Karpas-422 (cell line): ENCODE measurements at regions not wholly inside any gene's neighbourhood (a gene's known extent, or its start where the extent isn't known, plus 50 kb on each side); places are given as distances from the start of the nearest gene placed in this dataset.

Source experiments
- DNase-seq: peaks from one replicate; pipeline ENCODE4 v3.0.0-alpha.2; 2015
- H2AFZ ChIP-seq: fragments of 200-600 bp; sonication (generic); 2 replicates; pipeline ENCODE4 v1.6.1; 2014; ENCODE audit warnings: antibody characterized with exemption, low read length, mixed read lengths
- H3K27ac ChIP-seq: fragments of 200-600 bp; sonication (generic); 2 replicates; pipeline ENCODE4 v1.5.1; 2014; ENCODE audit warnings: mild to moderate bottlenecking, low read length, moderate library complexity
- H3K27me3 ChIP-seq: fragments of 200-600 bp; sonication (generic); 2 replicates; pipeline ENCODE4 v1.6.1; 2014; ENCODE audit warnings: low read length, mixed read lengths
- H3K36me3 ChIP-seq: fragments of 200-600 bp; sonication (generic); 2 replicates; pipeline ENCODE4 v1.6.1; 2014; ENCODE audit warnings: low read length, mixed read lengths; ENCODE audit not compliant: insufficient read depth
- H3K4me1 ChIP-seq: fragments of 200-600 bp; sonication (generic); 2 replicates; pipeline ENCODE4 v1.6.1; 2014; ENCODE audit warnings: mild to moderate bottlenecking, low read length, mixed read lengths
- H3K4me2 ChIP-seq: fragments of 200-600 bp; sonication (generic); 2 replicates; pipeline ENCODE4 v1.6.1; 2014; ENCODE audit warnings: low read length, low read depth, mild to moderate bottlenecking; ENCODE audit not compliant: poor library complexity, severe bottlenecking
- H3K4me3 ChIP-seq: fragments of 200-600 bp; sonication (generic); 2 replicates; pipeline ENCODE4 v1.5.1; 2014; ENCODE audit warnings: mild to moderate bottlenecking, antibody characterized with exemption, low read length, mixed read lengths
- H3K79me2 ChIP-seq: fragments of 200-600 bp; sonication (generic); 2 replicates; pipeline ENCODE4 v1.6.1; 2014; ENCODE audit warnings: mild to moderate bottlenecking, low read length, mixed read lengths
- H3K9ac ChIP-seq: fragments of 200-600 bp; sonication (generic); 2 replicates; pipeline ENCODE4 v1.6.0; 2014; ENCODE audit warnings: low read length
- H3K9me2 ChIP-seq: fragments of 200-600 bp; sonication (generic), shearing (Covaris generic); replicated peaks from 2 replicates; pipeline ENCODE4 v1.6.0; 2014; ENCODE audit warnings: mild to moderate bottlenecking, low read length, moderate library complexity; ENCODE audit not compliant: insufficient read depth
- H3K9me3 ChIP-seq: fragments of 300-700, 200-600 bp; sonication (generic); 2 replicates; pipeline ENCODE4 v1.6.1; 2014; ENCODE audit warnings: low read length, mixed read lengths
- H4K20me1 ChIP-seq: fragments of 200-600 bp; sonication (generic); 2 replicates; pipeline ENCODE4 v1.6.1; 2014; ENCODE audit warnings: mild to moderate bottlenecking, antibody characterized with exemption, low read length, low read depth; ENCODE audit not compliant: insufficient read depth

GRCh38 chr10:78594559-78595268 lies 474.1 kb upstream of the ZMIZ1 start:
- Histone ChIP-seq H3K36me3 (no peaks in the 10 kb centered on the region), H3K9me2 (no peaks in the 10 kb centered on the region), H3K4me2 (no peak overlapping the region), H2AFZ (no peak overlapping the region), H3K9me3 (no peaks in the 10 kb centered on the region), H3K4me3 (no peak overlapping the region), H3K9ac (no peak overlapping the region), H3K27ac (no peak overlapping the region), H3K4me1 (peaks cover 5% of the 10 kb centered on the region; the same call in 1 of the 2 replicates), H4K20me1 (no peaks in the 10 kb centered on the region), H3K27me3 (0 out of 2 replicates have a peak, but pooled peaks cover 6% of the 10 kb centered on the region), H3K79me2 (no peaks in the 10 kb centered on the region)
- DNase-seq, result no peak

- no peak overlapping the region for H3K4me3 ChIP-seq
These were observed 473.5 kb upstream of the ZMIZ1 start for GRCh38 chr10:78595269-78595619.

GRCh38 chr10:78596556-78596955 lies 472.2 kb upstream of the ZMIZ1 start:
- H3K4me3 ChIP-seq, result no peak overlapping the region
- H3K36me3 ChIP-seq, result no peaks in the 10 kb centered on the region
- no peak for DNase-seq
- no peak overlapping the region for H3K4me2 ChIP-seq
- no peaks in the 10 kb centered on the region for H3K79me2 ChIP-seq
- H3K9me2 ChIP-seq, result no peaks in the 10 kb centered on the region
- no peak overlapping the region for H3K9ac ChIP-seq
- H3K27ac ChIP-seq, result no peak overlapping the region
- no peaks in the 10 kb centered on the region for H4K20me1 ChIP-seq
- H3K4me1 ChIP-seq, result no peaks in the 10 kb centered on the region
- H3K27me3 ChIP-seq, result 0 out of 2 replicates have a peak, but pooled peaks cover 3% of the 10 kb centered on the region
- H3K9me3 ChIP-seq, result no peaks in the 10 kb centered on the region
- no peak overlapping the region for H2AFZ ChIP-seq

More at GRCh38 chr10:78595269-78595619, 473.5 kb upstream of the ZMIZ1 start:
- H3K27ac ChIP-seq, result no peak overlapping the region
- no peaks in the 10 kb centered on the region for H4K20me1 ChIP-seq
- no peak overlapping the region for H3K4me2 ChIP-seq
- H3K4me1 ChIP-seq, result peaks cover 5% of the 10 kb centered on the region; the same call in 1 of the 2 replicates
- H3K36me3 ChIP-seq, result no peaks in the 10 kb centered on the region
- 0 out of 2 replicates have a peak, but pooled peaks cover 6% of the 10 kb centered on the region for H3K27me3 ChIP-seq
- H3K9me2 ChIP-seq, result no peaks in the 10 kb centered on the region
- no peaks in the 10 kb centered on the region for H3K79me2 ChIP-seq
- DNase-seq, result no peak
- H3K9me3 ChIP-seq, result no peaks in the 10 kb centered on the region
- no peak overlapping the region for H3K9ac ChIP-seq
- H2AFZ ChIP-seq, result no peak overlapping the region

GRCh38 chr10:78597796-78598555 lies 470.8 kb upstream of the ZMIZ1 start:
- no peaks in the 10 kb centered on the region for H3K36me3 ChIP-seq
- no peaks in the 10 kb centered on the region for H3K9me2 ChIP-seq
- no peak overlapping the region for H3K9ac ChIP-seq
- H2AFZ ChIP-seq, result no peak overlapping the region
- H3K4me2 ChIP-seq, result no peak overlapping the region
- H3K9me3 ChIP-seq, result no peaks in the 10 kb centered on the region
- no peaks in the 10 kb centered on the region for H3K79me2 ChIP-seq
- H3K27me3 ChIP-seq, result no peaks in the 10 kb centered on the region
- no peaks in the 10 kb centered on the region for H4K20me1 ChIP-seq
- H3K4me3 ChIP-seq, result no peak overlapping the region
- no peak for DNase-seq
- no peak overlapping the region for H3K27ac ChIP-seq
- no peaks in the 10 kb centered on the region for H3K4me1 ChIP-seq

GRCh38 chr10:78599122-78599853 lies 469.5 kb upstream of the ZMIZ1 start:
- no peak overlapping the region for H3K27ac ChIP-seq
- H3K36me3 ChIP-seq, result no peaks in the 10 kb centered on the region
- H2AFZ ChIP-seq, result no peak overlapping the region
- H4K20me1 ChIP-seq, result no peaks in the 10 kb centered on the region
- no peaks in the 10 kb centered on the region for H3K79me2 ChIP-seq
- H3K9me3 ChIP-seq, result no peaks in the 10 kb centered on the region
- H3K4me1 ChIP-seq, result no peaks in the 10 kb centered on the region
- H3K9me2 ChIP-seq, result no peaks in the 10 kb centered on the region
- DNase-seq, result no peak
- no peak overlapping the region for H3K9ac ChIP-seq
- H3K4me2 ChIP-seq, result no peak overlapping the region
- H3K27me3 ChIP-seq, result no peaks in the 10 kb centered on the region
- no peak overlapping the region for H3K4me3 ChIP-seq

GRCh38 chr10:78600121-78600665 lies 468.6 kb upstream of the ZMIZ1 start:
- H3K4me3 ChIP-seq, result no peak overlapping the region
- H3K4me1 ChIP-seq, result no peaks in the 10 kb centered on the region
- H3K9ac ChIP-seq, result no peak overlapping the region
- no peaks in the 10 kb centered on the region for H4K20me1 ChIP-seq
- no peak overlapping the region for H2AFZ ChIP-seq
- DNase-seq, result no peak
- H3K9me2 ChIP-seq, result no peaks in the 10 kb centered on the region
- H3K36me3 ChIP-seq, result no peaks in the 10 kb centered on the region
- H3K27ac ChIP-seq, result no peak overlapping the region
- no peaks in the 10 kb centered on the region for H3K79me2 ChIP-seq
- no peak overlapping the region for H3K4me2 ChIP-seq
- no peaks in the 10 kb centered on the region for H3K9me3 ChIP-seq
- no peaks in the 10 kb centered on the region for H3K27me3 ChIP-seq

GRCh38 chr10:78600740-78601139 lies 468.0 kb upstream of the ZMIZ1 start:
- Histone ChIP-seq H3K9ac (no peak overlapping the region), H3K27ac (no peak overlapping the region), H3K4me1 (no peaks in the 10 kb centered on the region), H3K79me2 (no peaks in the 10 kb centered on the region), H3K9me2 (no peaks in the 10 kb centered on the region), H3K4me2 (no peak overlapping the region), H2AFZ (no peak overlapping the region), H3K9me3 (no peaks in the 10 kb centered on the region), H3K27me3 (no peaks in the 10 kb centered on the region), H3K4me3 (no peak overlapping the region), H3K36me3 (no peaks in the 10 kb centered on the region), H4K20me1 (no peaks in the 10 kb centered on the region)
- no peak for DNase-seq
